ENCODE measurements at regions not wholly inside any gene's neighbourhood (a gene's known extent, or its start where the extent isn't known, plus 50 kb on each side); places are given as distances from the start of the nearest gene placed in this dataset.

- no peak for DNase-seq (ENCODE audit: low read depth, low spot score)
- H3K9me3 Mint-ChIP-seq, result no peaks in the 10 kb centered on the region
- no peaks in the 10 kb centered on the region for H3K27me3 Mint-ChIP-seq (ENCODE audit: low read depth)
- H3K27ac Mint-ChIP-seq (ENCODE audit: unreplicated experiment), result no peak overlapping the region
- TF ChIP-seq, protein P1, sequence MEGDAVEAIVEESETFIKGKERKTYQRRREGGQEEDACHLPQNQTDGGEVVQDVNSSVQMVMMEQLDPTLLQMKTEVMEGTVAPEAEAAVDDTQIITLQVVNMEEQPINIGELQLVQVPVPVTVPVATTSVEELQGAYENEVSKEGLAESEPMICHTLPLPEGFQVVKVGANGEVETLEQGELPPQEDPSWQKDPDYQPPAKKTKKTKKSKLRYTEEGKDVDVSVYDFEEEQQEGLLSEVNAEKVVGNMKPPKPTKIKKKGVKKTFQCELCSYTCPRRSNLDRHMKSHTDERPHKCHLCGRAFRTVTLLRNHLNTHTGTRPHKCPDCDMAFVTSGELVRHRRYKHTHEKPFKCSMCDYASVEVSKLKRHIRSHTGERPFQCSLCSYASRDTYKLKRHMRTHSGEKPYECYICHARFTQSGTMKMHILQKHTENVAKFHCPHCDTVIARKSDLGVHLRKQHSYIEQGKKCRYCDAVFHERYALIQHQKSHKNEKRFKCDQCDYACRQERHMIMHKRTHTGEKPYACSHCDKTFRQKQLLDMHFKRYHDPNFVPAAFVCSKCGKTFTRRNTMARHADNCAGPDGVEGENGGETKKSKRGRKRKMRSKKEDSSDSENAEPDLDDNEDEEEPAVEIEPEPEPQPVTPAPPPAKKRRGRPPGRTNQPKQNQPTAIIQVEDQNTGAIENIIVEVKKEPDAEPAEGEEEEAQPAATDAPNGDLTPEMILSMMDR (conservative IDR thresholded peaks at IDR 0.05), result no peak
- H3K4me3 Mint-ChIP-seq, result no peak overlapping the region
- H3K36me3 Mint-ChIP-seq (ENCODE audit: low read depth), result no peaks in the 10 kb centered on the region
- H3K4me1 Mint-ChIP-seq, result no peaks in the 10 kb centered on the region
Measured at GRCh38 chr4:154959756-154960155, 178.7 kb downstream of the RBM46 start.

- Mint-ChIP-seq H3K36me3 (ENCODE audit: low read depth) (no peaks in the 10 kb centered on the region), H3K9me3 (no peaks in the 10 kb centered on the region), H3K4me1 (no peaks in the 10 kb centered on the region), H3K27ac (ENCODE audit: unreplicated experiment) (no peak overlapping the region), H3K4me3 (no peak overlapping the region), H3K27me3 (ENCODE audit: low read depth) (no peaks in the 10 kb centered on the region)
- DNase-seq (ENCODE audit: low read depth, low spot score), result no peak
- TF ChIP-seq, protein P1 (conservative IDR thresholded peaks at IDR 0.05), result no peak
Measured at GRCh38 chr4:154960476-154960875, 179.4 kb downstream of the RBM46 start.

GRCh38 chr4:154961263-154961662 is 180.2 kb downstream of the RBM46 start:
- H3K4me3 Mint-ChIP-seq, result no peak overlapping the region
- TF ChIP-seq, protein P1 (conservative IDR thresholded peaks at IDR 0.05), result no peak
- DNase-seq (ENCODE audit: low read depth, low spot score), result no peak
- no peaks in the 10 kb centered on the region for H3K9me3 Mint-ChIP-seq
- no peaks in the 10 kb centered on the region for H3K27me3 Mint-ChIP-seq (ENCODE audit: low read depth)
- H3K36me3 Mint-ChIP-seq (ENCODE audit: low read depth), result no peaks in the 10 kb centered on the region
- no peaks in the 10 kb centered on the region for H3K4me1 Mint-ChIP-seq
- no peak overlapping the region for H3K27ac Mint-ChIP-seq (ENCODE audit: unreplicated experiment)

DNA sequence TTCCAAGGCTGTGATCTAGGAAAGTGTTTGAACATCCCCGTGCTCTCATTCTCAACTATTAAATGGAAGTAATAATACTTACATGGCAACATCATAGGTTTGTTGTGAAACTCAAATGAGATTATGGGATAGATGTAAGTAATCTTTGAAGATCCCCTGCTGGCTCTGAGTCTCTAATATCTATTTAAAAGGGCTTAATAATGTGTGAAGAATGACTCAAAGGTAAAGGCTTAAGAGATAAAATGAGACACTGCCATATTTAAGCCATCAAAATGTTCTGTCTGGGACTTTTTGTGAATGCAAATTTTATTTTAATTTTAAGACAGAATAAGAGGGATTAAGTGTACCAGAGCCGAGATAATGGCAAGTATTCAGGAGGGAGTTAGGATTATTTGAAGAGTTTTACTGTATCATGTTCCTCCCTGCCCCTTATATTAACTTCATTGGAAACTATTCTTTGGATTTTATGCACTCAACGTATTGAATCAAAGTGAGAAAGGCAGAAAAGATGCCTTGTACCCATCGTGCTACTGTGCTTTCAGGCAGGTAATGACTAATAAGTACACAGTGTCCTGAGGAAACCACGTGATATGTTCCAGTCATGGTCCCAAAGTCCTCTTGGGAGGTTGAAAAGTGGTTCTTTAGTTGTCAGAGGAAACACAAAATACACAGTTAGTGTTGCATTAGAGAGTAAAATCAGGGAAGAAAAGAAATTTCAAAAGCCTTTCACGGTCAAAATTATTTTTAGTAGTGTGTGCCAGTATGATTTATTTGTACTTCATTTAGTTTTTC is 192.4 kb downstream of the RBM46 start:
- H3K27ac Mint-ChIP-seq (ENCODE audit: unreplicated experiment), result no peak overlapping the region

GRCh38 chr4:154977228-154977627 is 196.2 kb downstream of the RBM46 start:
- DNase-seq (ENCODE audit: low read depth, low spot score), result no peak
- no peak overlapping the region for H3K27ac Mint-ChIP-seq (ENCODE audit: unreplicated experiment)
- H3K9me3 Mint-ChIP-seq, result peaks cover 4% of the 10 kb centered on the region
- TF ChIP-seq, protein P1 (conservative IDR thresholded peaks at IDR 0.05), result no peak
- H3K4me1 Mint-ChIP-seq, result no peaks in the 10 kb centered on the region
- no peaks in the 10 kb centered on the region for H3K36me3 Mint-ChIP-seq (ENCODE audit: low read depth)
- no peaks in the 10 kb centered on the region for H3K27me3 Mint-ChIP-seq (ENCODE audit: low read depth)
- H3K4me3 Mint-ChIP-seq, result no peak overlapping the region

More for the DNA sequence above, 192.4 kb downstream of the RBM46 start:
- peaks cover 4% of the 10 kb centered on the region for H3K9me3 Mint-ChIP-seq
- TF ChIP-seq, protein P1 (conservative IDR thresholded peaks at IDR 0.05), result no peak
- H3K27me3 Mint-ChIP-seq (ENCODE audit: low read depth), result no peaks in the 10 kb centered on the region
- no peaks in the 10 kb centered on the region for H3K36me3 Mint-ChIP-seq (ENCODE audit: low read depth)
- H3K4me3 Mint-ChIP-seq, result no peak overlapping the region
- H3K4me1 Mint-ChIP-seq, result no peaks in the 10 kb centered on the region
- no peak for DNase-seq (ENCODE audit: low read depth, low spot score)
